GM19397 (cell line): ENCODE measurements at regions not wholly inside any gene's neighbourhood (a gene's known extent, or its start where the extent isn't known, plus 50 kb on each side); places are given as distances from the start of the nearest gene placed in this dataset.

Experiments used
- ATAC-seq: cut with Tn5 transposase; IDR thresholded peaks from one replicate; pipeline ENCODE4 v1.9.1; 2021; ENCODE audit warnings: mild to moderate bottlenecking, moderate library complexity; ENCODE audit not compliant: unreplicated experiment

DNA sequence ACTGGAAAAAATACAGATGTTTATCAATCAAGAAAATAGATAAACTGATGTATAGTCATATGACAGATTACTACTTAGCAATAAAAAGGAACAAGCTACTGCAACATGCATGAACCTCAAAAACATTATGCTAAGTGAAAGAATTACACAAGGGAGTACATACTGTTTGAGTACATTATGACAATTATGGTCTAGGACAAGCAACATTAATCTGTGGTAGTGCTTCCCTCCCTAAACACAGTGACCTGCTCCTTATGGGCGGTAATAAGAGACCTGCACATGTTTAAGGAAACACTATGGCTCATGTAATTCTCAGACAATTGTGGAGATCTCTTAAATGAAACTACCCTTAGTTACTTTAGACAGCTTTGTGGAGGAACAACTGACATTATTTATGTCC, 421.2 kb upstream of the FBXO33 start:
- no peak for ATAC-seq

DNA sequence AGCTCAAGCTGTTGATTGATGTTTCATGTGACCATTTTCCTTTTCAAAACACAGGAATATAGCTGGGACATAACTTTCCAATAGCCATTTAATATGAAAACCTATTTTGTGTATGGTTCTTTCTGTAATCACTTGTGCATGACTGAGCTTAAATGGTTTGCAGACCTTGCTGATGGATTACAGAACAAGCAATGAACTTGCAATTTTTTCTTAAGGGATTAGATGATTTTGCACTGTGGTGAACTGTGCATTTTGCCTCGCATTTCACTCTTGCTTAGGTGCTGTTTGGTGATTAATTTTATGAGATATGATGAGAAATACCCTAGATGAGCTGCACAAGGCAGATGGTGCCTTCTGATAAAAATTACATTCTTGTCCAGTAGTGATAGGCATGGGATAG, 419.0 kb upstream of the FBXO33 start:
- ATAC-seq, result no peak

DNA sequence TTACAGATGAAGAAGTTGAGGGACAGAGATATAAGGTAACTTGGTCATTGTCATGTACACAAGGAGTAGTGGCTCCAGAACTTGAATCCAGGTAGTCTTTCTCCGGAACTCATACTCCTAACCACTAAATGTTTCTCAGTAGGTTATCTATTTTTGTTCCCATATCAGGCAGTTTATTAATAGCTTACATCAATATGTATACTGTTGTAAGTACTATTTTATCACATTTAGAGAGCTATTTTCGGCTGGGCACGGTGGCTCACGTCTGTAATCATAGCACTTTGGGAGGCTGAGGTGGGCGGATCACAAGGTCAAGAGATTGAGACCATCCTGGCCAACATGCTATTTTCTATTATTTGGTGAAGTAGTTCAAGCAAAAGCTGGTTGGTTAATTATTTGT, 415.6 kb upstream of the FBXO33 start:
- no peak for ATAC-seq

DNA sequence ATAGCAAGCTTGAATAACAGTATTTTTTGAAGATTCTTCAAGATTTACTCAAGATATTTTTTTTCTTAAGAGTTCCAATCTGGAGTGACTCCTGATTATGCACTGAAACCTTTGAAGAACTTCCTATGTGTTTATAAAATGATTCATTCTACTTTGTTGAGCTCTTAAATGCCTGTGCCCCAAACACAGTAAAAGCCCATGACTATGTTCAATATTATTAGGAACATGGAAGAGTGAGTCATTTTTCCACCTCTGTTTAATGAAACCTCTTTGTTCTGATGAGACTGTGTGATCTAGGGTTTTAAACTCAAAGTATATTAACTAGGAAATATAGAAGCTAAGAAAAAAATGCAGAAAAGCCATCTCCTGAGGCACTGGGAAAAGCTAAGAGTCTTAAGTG, 415.0 kb upstream of the FBXO33 start:
- no peak for ATAC-seq

DNA sequence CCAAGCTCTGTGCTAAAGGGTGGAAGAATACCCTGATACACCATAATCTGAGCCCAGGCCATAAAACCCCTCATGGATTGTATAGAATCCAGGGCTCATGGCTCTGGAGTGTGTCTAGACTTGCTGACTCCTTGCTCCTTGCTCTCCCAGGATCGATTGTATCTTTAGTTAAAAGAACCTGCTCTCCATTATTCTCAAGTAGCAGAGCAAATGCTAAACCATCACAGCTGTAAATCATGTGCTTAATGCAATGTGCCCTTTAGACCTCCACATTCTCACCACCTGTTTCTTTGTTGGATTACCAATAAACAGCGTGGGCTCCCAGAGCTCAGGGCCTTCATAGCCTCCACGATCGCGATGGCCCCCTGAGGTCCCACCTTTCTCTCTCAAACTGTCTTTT, 411.6 kb upstream of the FBXO33 start:
- ATAC-seq, result no peak

DNA sequence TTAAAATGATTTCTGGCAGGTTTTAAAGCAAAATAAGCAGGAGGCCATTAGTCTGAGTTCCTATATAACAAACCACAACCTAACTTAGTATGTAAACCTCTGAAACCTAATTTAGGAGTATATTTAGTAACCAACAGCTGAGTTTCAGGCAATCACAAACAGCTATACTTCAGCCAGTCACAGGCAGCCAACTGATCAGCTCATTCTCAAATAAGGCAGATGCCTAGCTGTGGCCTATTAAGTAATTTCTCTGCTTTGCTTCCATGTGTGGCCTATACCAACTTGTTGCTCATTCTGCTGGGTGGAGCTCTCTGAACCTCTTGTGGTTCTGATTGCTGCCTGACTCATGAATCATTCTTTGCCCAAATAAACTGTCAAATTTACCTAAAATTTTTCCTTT, 408.9 kb upstream of the FBXO33 start:
- ATAC-seq, result no peak

DNA sequence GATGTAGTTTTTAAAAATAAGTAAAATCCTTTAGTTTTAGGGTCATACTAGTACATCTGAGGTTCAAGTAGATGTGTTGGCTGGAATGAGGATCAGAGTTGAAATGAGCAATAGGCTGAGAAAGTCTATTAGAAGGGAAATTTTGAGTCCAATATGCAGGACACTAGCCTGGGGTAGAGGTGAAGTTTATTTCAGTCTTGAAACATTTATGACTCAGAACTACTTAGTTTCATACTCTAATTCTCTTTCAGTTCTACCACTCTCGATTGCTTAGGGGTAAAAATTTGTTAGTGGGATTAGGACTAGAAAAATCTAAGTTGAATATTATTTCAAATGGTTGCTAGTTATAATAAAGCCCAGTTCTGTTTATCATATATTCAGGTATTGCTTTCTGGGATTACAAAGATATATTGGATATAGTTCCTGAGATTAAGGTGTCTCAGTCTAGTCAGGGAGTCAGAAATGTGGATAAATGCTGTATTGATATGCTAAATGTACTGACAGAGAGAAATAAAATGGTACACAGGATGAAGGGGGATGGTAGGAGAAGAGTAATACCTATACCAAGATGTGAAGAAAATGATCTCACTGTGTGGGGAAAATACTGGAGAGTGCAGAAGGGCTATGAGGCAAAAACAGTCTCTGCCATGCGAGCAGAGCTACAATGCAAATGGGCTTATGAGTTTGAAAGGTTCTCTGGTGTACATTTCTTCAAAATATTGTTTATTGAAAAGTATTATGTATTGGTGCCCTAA, 395.8 kb upstream of the FBXO33 start:
- ATAC-seq, result peak; percentile 95

DNA sequence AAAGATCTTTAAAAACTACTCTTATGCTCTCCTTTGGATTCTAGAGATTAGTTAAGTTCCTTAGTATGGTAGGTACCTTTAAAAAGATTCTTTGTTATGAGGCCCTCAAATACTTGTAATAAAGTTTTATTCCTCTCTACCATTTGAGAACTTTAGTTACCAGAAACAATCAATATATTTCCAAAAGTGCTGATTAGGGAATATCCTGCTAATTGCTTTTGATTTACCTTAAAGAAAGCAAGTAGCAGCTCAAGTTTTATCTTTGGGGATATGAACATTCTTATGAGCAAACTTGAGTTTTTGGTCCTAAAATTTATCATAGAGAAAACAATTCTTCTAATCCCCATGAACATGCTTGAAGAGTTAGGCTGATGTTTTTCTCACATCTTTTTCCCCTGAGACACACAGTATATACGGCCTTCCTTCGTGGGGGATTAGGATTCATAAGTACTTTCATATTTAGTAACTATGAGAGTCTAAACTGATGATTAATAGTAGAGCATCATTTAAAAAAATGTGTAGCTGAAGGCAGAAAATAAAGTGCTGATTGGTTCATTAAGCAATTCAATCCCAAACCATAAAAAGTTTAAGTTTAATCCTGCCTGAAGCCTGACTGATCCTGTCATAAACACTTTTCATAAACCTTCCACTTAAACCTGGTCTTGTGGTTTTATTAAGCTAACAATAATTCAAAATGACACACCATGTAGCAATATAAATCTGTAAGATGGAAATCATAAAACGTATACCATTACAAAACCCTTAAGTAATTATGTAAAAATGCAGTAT, 380.5 kb upstream of the FBXO33 start:
- no peak for ATAC-seq

DNA sequence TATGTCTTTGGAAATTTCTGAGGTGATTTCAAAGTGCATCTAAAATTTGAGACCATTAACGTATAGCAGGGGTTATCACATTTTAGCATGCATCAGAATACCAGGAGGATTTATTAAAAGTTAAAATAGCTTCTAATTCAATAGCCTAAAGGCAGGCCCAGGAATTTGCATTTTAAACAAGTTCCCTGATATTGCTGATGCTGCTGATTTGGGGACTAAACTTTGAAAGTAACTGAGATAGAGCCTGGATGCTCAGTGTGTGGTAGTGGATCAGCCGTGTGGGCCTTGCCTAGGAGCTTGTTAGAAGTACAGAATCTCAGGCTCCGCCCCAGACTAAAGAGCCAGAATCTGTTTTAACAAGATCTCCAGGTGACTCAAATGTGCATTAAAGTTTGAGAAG, 375.0 kb upstream of the FBXO33 start:
- ATAC-seq, result no peak

DNA sequence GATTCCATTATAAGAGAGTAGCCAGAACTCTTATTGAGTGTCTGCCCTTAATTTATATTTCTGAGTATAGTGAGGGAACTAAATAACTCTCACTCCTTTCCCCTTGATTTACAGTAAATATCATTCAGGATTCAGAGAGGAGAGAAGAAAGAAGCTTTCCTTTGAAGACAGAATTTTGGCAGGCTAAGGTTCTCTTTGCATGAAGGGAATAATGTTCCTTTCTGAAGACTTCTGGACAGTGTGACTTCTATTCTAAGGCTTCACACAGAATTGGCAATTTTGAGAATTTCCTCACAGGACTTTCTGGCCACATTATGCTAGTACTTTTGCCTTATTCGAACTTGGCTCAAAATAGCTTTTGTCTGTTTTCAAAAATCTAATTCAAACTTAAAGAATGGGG, 352.2 kb upstream of the FBXO33 start:
- no peak for ATAC-seq

DNA sequence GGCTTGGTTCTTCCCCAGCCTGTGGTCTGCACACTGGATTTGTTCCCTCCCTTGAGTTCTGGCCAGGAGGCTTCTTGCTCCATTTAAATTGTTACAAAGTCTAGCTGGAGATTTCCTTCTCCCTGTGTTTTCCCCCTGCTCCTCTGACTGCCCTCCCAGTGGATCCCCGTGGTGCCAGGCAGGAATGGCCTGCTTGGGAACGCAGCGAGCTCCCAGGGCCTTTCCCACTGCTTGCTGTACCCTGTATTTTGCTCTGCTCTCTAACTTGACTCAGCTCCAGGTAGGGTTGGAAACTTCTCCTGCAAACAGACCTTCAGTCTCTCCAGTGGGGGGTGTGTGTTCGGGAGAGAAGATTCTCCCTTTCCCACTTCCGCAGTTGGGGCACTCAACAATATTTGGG, 349.2 kb upstream of the FBXO33 start:
- ATAC-seq, result no peak

DNA sequence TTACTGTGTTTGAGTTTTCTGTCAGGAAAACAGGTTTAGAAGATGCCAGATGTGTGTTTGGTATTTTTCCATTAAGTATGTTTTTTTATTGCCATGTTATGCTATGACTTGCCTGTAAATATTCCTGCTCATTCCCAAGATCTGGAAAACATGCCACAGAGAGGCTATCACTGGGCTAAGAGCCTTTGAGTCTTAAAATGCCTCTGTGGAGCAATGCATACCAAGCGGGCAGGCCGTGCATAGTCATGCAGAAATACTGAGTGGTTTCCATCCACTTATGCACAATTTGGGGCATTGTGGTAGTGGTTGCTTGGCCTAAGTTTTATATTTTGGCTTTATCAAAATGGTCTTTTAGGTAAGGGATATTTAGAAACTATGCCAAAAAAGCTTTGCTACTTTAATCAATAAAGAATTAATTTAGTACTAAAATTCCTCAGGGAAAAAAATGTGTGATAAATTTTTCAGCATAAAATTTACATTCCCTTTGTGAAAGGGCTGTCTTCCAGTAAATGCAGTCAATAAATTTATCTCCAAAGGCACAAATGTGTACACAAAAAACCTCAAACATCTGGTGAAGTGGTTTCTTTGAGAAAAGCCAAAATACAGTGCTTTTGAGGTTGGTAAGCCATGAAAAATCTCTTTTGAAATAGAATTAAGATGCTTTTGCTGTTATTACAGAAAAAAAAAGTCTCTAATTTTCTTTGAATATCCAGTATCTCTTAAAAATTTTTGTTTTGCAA, 341.3 kb upstream of the FBXO33 start:
- no peak for ATAC-seq

DNA sequence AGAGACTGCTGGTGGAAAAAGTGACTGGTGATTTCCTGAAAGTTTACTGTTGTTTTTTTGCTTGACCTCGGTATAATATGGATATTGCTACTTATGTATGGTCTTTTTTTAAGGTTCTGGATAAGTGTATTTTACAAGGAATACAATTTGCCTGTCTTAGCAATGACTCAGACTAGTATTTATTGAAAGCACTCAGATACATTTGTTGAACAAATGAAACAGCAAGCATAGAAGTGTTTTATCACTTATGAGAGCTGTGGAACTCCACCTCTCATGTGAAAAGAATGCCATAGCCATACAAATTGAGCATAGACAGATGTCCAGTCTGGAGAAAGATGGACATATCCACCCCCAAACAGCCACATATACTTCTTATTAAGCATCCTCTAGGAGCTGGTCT, 340.4 kb upstream of the FBXO33 start:
- no peak for ATAC-seq

DNA sequence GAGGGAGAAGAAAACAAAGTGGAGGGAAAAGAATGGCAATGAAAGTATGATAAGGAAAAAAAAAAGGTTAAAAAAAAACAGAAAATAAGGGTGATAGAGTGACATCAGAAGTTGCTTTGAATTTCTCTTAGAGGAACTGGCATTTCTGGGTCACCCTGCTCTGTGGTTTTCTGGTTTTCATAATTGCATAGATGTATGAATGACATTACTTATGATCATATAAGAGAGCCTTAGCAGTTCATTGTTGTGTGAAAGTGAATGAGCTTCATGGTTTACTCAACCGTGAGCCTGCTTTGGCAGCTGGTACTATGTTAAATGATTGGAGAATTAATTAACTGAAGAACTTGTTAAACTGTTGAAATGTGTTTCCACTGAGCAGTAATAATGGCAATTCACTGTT, 336.4 kb upstream of the FBXO33 start:
- no peak for ATAC-seq

DNA sequence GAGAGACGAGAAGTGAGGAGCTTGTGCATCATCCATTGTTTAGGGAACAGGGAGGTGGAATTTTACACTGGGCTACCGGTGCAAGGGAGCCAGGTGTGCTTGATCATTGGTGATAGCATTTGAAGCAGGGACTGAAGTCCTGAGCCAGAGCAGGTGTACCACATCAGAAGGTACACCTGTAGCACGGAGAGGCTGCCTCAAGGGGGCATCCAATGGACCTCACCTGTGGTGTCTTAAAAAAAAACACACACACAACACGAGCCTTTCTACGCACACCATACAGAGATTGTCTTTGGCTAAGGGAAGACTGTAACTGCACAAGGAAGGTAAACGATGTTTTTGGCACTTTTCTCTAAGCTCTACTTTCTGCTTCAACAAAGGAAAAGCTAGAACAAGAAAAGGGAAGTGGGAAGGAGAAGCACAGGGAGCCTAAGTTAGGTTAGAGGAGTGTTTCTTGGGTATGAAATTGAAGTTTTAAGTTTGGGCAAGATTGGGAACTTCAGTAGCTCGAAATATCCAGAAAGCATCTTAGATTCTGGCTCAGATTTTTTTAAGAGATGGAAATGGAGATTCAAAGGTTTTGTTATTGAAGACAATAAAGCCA, 334.3 kb upstream of the FBXO33 start:
- ATAC-seq, result no peak

DNA sequence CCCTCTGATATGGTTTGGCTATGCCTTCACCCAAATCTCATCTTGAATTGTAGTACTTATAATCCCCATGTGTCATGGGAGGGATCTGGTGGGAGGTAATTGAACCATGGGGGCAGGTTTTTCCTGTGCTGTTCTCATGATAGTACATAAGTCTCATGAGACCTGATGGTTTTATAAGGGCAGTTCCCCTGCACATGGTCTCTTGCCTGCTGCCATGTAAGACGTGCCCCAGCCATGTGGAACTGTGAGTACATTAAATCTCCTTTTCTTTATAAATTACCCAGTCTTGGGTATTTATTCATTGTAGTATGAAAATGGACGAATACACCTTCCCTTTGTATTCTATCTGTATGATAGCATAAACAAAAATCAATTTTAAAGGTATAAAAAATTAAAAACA, 333.4 kb upstream of the FBXO33 start:
- no peak for ATAC-seq

DNA sequence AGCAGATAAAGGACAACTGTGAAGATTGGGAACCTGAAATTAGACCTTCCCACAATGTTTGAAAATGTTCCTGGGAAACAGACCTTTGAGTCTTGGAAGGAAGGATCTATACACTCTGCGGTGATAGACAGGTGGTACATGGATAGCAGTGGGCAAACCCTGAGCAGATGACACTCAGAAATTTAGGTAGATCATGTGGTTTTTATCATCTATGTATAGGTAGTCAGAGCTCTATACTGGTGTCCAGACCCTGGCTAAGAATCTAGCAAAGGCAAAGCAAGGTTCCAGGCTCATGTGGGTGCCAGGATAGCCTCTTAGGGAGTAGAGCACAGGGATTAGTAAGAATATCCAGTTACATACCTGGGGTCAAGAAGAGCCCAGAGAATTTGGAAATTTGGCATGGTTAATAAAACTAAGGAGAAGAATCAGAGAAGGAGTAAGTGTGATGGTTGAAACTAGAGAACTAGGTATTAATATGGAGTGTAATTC, 331.2 kb upstream of the FBXO33 start:
- ATAC-seq, result peak; percentile 33

DNA sequence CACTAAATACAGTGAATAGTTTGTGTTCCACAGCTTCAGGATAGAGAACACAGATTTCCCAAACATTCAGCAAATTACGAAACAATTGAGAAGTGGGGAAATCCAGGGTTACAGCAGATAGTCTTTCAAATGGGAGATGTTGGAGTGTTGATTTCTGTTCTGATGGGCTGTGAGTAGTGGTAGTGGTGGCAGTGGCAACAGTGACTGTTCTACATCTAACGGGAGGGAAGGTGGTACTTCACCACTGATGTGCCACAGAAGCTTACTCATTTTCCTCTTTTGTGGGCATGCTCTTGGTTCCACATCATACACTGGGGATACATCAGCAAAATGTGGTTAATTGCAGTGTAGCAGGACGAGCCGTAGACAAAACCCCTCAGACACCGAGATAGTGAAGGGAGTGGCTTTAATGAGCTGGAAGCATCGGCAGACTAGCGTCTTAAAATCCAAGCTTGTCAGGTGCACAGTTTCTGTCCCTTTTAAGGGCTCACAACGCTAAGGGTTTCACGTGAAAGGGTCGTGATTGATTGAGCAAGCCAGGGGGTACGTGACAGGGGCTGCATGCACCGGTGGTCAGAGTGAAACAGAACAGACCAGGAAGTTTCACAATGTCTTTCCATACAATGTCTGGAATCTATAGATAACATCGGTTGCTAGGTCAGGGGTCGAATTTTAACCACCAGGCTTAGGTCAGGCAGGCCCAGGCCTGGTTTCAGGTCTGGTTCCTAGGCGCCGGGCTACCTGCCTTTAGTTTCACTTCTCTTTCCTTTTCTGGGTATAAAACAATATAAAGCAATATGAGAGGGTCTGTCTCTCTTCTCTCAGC, 330.6 kb upstream of the FBXO33 start:
- ATAC-seq, result peak; percentile 76

DNA sequence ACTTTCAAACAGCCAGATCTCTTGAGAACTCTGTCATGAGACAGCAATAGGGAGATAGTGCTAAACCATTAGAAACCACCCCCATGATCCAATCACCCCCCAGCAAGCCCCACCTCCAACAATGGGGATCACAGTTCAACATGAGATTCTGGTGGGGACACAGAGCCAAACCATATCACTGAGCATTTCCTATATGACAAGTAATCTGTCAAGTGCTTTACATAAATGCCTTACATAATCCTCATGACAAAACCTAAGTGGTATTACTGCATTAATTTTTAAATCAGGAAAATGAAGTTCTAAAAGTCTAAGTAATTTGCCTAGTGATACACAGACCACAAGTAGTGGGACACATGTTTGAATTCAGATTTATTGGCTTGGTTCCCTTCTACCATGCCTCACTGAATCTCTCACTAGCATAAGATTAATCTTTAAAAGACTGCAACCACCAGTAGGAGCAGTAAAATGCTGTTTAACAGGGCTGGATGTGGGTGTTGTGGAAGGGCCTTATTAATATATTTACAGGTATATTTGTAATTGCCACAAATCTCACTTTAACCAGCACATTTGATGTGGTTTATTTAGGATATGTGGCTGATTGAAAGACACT, 323.1 kb upstream of the FBXO33 start:
- peak; percentile 90 for ATAC-seq

DNA sequence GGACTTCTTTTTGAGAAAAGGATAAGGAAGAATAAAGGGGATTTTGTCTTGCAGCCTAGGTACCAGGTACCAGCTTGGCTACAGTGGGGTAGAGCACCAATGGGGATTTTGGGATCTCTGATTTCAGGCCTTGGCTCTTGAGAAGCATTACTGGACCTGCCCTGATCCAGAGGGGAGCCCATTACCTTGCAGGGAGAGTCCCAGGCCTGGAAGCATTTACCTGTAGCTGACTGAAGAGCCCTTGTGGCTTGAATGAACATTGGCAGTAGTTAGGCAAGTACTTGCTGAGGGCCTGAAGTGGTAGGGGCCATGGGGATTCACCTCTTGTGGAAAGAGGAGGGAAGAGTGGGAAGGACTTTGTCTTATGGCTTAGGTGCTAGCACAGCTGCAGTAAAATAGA, 308.2 kb upstream of the FBXO33 start:
- ATAC-seq, result no peak
